Stomach smooth muscle (tissue), 2 donors: ENCODE measurements at regions not wholly inside any gene's neighbourhood (a gene's known extent, or its start where the extent isn't known, plus 50 kb on each side); places are given as distances from the start of the nearest gene placed in this dataset.
"Not testable (repeated sequence)": the region's sequence is repeated elsewhere in the genome, so short reads cannot be mapped to it uniquely, and the experiment has no call there.

ENCODE experiments used
- H3K27ac ChIP-seq: one replicate; pipeline ENCODE4 v1.7.0; 2013; ENCODE audit warnings: mild to moderate bottlenecking, low read length, inconsistent platforms
- H3K27me3 ChIP-seq, 2 donors: one replicate each; pipeline ENCODE4 v1.7.0; 2013; ENCODE audit warnings: low read length in 2 of 2; ENCODE audit not compliant: insufficient read depth in 2 of 2, control insufficient read depth in 1 of 2
- H3K36me3 ChIP-seq, 2 donors: one replicate each; pipeline ENCODE4 v1.7.0; 2013; ENCODE audit warnings: low read length in 2 of 2; ENCODE audit not compliant: control insufficient read depth in 2 of 2, insufficient read depth in 2 of 2
- H3K4me1 ChIP-seq: one replicate; pipeline ENCODE4 v1.7.0; 2013; ENCODE audit warnings: low read length; ENCODE audit not compliant: control insufficient read depth, insufficient read depth
- H3K4me3 ChIP-seq, 2 donors: one replicate each; pipeline ENCODE4 v1.7.0; 2013; ENCODE audit warnings: low read length in 2 of 2
- H3K9ac ChIP-seq, 2 donors: one replicate each; pipeline ENCODE4 v1.7.0; 2013; ENCODE audit warnings: low read length in 2 of 2, mild to moderate bottlenecking in 1 of 2
- H3K9me3 ChIP-seq, 2 donors: one replicate each; pipeline ENCODE4 v1.7.0; 2013; ENCODE audit warnings: low read length in 2 of 2; ENCODE audit not compliant: control insufficient read depth in 2 of 2
- donor health status: healthy.
- donor health status: Pancreatic carcinoma.

DNA sequence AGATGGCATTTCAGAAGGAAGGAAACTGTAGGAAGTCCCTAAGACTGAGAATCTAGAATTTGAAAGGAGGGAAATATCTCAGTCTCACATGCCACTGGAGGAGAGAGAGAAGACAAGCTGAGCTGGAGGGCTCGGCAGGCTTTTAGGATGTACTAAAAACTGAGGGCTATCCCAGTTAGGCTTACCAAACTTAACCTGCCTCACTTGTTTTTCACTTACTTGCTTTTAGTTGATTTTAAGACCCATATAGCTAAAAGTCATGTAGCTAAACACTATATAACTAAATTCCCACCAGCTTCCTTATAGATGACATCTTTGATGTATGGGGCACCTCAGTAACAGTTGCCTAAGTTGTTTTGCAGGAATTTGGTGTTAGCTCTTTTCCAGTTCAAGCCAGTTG is 288.0 kb downstream of the DOK5 start:
- Histone ChIP-seq H3K9ac (no peak overlapping the region), H3K4me1 (no peaks in the 10 kb centered on the region), H3K9me3 (no peaks in the 10 kb centered on the region), H3K27me3 (no peaks in the 10 kb centered on the region), H3K36me3 (no peaks in the 10 kb centered on the region), H3K27ac (no peak overlapping the region), H3K4me3 (no peak overlapping the region)

DNA sequence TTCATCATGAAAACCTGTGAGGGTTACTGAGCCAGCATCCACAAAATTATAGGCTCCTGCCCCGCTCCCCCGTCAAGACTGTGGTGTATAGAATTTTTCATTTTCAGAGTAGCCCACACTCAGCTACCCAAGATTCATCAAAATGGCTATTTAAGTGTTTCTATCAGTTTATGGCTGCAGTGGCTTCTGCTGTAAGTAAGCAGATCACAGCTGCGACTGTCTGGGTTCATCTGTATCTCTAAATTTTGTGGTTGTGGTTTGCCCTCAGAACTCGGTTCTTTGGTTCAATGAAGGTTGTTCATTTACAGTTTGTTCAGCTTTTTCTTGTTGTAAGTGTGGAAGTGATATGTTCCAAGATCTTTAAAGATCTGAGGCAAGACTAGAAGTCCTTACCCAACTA is 284.2 kb downstream of the DOK5 start:
- no peak overlapping the region for H3K9ac ChIP-seq
- H3K9me3 ChIP-seq: no peaks in the 10 kb centered on the region
- no peaks in the 10 kb centered on the region for H3K27me3 ChIP-seq
- no peaks in the 10 kb centered on the region for H3K36me3 ChIP-seq
- no peaks in the 10 kb centered on the region for H3K4me1 ChIP-seq
- H3K4me3 ChIP-seq: no peak overlapping the region
- H3K27ac ChIP-seq: no peak overlapping the region

DNA sequence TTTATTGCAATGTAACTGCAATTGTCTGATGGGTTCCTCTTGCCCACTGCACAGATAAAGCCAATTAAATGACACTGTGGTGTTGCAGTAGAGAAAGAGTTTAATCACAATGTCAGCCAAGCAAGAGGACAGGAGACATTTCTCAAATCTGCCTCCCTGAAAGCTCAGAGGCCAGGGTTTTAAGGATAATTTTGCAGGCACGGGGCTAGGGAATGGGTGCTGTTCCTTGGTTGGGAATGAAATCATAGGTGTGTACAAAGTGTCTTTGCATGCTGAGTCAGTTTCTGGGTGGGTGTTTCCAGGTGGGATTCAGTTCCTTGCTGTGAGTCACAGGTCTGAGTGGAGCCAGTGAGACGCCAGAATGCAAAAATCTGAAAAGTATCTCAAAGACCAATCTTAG is 271.4 kb downstream of the DOK5 start:
- Histone ChIP-seq H3K36me3 (no peaks in the 10 kb centered on the region), H3K4me1 (no peaks in the 10 kb centered on the region), H3K27me3 (no peaks in the 10 kb centered on the region), H3K9ac (no peak overlapping the region), H3K9me3 (peaks cover 0 to 4% of the 10 kb centered on the region in 2 donors), H3K27ac (no peak overlapping the region), H3K4me3 (no peak overlapping the region)

DNA sequence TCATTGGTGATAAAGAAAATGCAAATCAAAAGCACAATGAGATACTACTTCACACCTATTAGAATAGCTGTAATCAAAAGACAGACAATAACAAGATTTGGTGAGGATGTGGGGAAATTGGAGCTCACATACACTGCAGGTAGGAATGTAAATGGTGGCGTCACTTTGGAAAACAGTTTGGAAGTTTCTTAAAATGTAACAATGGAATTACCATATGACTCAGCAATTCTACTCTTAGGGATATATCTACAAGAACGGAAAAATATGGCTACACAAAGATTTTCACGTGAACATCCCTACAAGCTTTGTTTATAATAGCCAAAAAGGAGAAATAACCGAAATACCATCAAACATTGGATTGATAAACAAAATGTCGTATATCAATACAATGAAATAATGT is 270.4 kb downstream of the DOK5 start:
- Histone ChIP-seq H3K4me1 (no peaks in the 10 kb centered on the region), H3K27ac (no peak overlapping the region), H3K4me3 (no peak overlapping the region), H3K27me3 (no peaks in the 10 kb centered on the region), H3K9ac (no peak overlapping the region), H3K9me3 (peaks cover 0 to 4% of the 10 kb centered on the region in 2 donors), H3K36me3 (no peaks in the 10 kb centered on the region)

DNA sequence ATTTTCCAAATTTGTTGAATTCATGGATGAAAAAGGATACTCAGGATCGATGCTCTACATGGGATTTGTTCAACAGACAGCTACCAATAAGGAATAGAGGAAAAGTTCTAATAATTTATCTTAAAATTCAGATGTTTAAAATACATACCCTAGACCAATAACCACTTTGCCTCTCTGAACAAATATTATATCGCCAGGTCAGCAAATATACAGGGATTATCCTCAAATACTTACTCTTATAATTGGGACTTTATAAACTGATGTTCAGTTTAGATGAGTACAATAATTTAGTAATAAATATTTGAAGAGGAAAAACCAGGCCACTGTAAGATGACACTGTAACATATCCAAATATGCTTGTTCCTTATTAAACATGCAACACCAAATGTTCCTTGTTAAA is 268.7 kb downstream of the DOK5 start:
- no peaks in the 10 kb centered on the region for H3K36me3 ChIP-seq
- no peaks in the 10 kb centered on the region for H3K27me3 ChIP-seq
- H3K27ac ChIP-seq: no peak overlapping the region
- no peaks in the 10 kb centered on the region for H3K4me1 ChIP-seq
- no peak overlapping the region for H3K4me3 ChIP-seq
- H3K9me3 ChIP-seq: peaks cover 0 to 4% of the 10 kb centered on the region in 2 donors
- H3K9ac ChIP-seq: no peak overlapping the region

DNA sequence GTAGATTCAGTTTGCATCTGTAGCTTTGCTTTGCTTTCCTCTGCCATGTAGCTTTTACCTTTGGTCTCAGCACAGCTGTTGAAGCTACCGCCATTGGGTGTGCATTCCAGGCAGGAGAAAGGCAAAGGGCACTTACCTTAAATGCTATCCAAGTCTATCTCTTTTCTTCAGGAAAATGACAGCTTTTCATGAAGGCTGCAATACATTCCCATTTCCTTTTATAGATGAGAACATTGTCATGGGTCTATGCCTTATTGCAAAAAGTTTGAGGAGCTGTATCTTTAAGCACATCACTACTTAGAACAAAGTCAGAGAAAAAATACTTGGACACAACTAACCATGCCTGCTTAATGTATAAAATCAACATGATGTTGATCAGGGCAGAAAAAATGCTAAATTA is 266.8 kb downstream of the DOK5 start:
- Histone ChIP-seq H3K4me1 (no peaks in the 10 kb centered on the region), H3K4me3 (no peak overlapping the region)

DNA sequence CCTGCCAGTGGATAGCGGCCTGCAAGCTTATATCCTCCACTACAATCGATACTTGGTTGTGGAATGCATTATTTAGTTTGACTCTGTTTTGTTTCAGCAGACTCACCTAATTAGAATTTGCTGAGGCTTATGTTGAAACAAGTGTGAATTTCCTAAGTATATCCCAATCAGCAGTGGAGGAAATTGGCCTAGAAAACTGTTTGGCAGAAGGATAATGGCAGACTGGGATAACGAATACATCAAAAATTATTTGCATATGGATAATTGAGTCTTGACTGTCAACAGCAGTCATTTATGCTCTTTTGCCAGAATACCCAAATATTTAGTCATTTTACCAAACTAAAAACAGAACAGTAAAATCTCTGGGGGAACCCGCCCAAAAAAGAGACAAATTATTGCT is 261.0 kb downstream of the DOK5 start:
- no peaks in the 10 kb centered on the region for H3K27me3 ChIP-seq
- H3K4me1 ChIP-seq: no peaks in the 10 kb centered on the region
- H3K4me3 ChIP-seq: no peak overlapping the region
- H3K27ac ChIP-seq: no peak overlapping the region
- no peaks in the 10 kb centered on the region for H3K36me3 ChIP-seq
- H3K9me3 ChIP-seq: no peaks in the 10 kb centered on the region
- no peak overlapping the region for H3K9ac ChIP-seq

More for the DNA sequence above, 266.8 kb downstream of the DOK5 start:
- H3K27ac ChIP-seq: no peak overlapping the region
- H3K27me3 ChIP-seq: no peaks in the 10 kb centered on the region
- H3K9me3 ChIP-seq: no peaks in the 10 kb centered on the region
- no peak overlapping the region for H3K9ac ChIP-seq
- H3K36me3 ChIP-seq: no peaks in the 10 kb centered on the region

DNA sequence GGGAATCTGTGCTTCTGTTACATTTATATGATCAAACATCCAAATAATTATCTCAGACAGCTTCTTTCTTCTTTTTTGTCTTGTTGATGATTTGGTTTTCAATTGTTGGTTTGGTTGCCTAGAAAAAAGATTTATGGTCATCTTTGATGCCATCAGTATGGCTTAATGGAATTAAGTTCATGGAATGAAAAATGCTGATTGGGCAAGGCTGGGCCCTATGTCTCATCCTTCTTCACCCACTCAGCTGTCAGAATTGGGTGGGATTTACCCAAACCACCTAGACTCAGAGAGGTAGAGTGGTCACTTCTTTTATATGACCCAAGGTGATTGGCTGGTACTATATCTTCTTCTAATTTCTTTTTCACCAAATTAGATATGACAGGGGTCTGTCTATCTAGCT is 258.3 kb downstream of the DOK5 start:
- Histone ChIP-seq H3K4me1 (no peaks in the 10 kb centered on the region), H3K27me3 (no peaks in the 10 kb centered on the region), H3K9me3 (no peaks in the 10 kb centered on the region), H3K4me3 (no peak overlapping the region), H3K36me3 (no peaks in the 10 kb centered on the region), H3K9ac (no peak overlapping the region), H3K27ac (no peak overlapping the region)

DNA sequence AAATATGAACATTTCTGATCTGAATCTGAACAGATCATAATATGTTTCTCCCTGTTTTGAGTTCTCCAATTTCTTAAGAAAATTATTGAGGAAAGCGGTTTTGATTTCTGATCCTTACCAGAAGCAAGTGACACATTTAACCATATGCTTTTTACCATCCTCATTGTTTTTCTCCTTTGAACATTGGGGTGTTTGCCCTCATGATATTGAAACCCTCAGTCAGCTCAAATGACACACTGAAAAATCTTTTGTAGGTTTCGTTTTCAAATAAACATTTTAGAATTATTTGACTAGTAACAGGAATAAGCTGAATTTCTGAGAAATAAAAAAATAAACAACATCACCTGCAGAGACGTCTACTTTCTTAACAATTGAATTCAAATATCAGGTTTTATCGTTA is 252.1 kb downstream of the DOK5 start:
- no peak overlapping the region for H3K4me3 ChIP-seq
- no peaks in the 10 kb centered on the region for H3K9me3 ChIP-seq

DNA sequence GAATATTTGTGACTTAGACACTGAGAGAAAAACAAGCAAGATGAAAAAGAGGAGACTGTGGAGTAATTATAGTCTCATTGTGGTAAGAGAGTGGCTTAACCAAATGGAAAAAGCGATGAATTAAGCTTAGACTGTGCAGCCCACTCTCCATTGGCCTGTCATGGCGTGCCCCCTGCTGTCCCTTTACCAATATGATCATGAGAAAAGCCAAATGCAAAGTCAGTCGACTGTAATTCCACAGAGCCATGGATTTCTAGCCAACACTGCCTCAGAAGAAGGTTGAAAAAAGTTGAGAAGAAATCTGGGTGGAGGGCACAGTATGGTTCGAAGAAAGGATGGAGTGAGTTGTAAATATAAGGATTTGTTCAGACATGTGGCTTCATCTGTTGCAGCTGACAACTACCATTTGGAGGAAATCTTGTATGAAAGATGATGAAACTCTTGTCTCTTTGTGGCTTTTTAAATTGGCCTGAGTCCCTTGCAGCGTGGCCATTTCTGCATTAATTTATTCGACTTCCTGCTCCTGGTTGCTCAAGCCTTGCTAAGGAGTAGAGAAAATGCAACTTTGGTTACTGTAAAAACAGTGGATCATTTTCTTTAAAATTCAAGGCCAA is 251.4 kb downstream of the DOK5 start:
- no peak overlapping the region for H3K27ac ChIP-seq
- no peaks in the 10 kb centered on the region for H3K36me3 ChIP-seq
- no peaks in the 10 kb centered on the region for H3K4me1 ChIP-seq
- no peak overlapping the region for H3K4me3 ChIP-seq
- H3K9ac ChIP-seq: no peak overlapping the region
- H3K9me3 ChIP-seq: no peaks in the 10 kb centered on the region
- no peaks in the 10 kb centered on the region for H3K27me3 ChIP-seq

More for the DNA sequence above, 252.1 kb downstream of the DOK5 start:
- Histone ChIP-seq H3K36me3 (no peaks in the 10 kb centered on the region), H3K27ac (no peak overlapping the region), H3K9ac (no peak overlapping the region), H3K27me3 (no peaks in the 10 kb centered on the region), H3K4me1 (no peaks in the 10 kb centered on the region)

DNA sequence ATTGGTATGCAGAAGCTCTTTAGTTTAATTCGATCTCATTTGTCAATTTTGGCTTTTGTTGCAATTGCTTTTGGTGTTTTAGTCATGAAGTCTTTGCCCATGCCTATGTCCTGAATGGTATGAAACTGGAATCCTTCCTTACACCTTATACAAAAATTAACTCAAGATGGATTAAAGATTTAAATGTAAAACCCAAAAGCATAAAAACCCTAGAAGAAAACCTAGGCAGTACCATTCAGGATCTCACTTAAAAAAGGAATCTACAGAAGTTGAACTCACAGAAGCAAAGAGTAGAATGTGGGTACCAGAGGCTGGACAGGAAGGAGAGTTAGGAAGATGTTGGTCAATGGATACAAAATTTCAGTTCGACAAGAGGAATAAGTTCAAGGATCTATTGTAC is 249.9 kb downstream of the DOK5 start:
- not testable (repeated sequence) for H3K4me1 ChIP-seq, H3K4me3 ChIP-seq, H3K9me3 ChIP-seq, H3K27me3 ChIP-seq, H3K36me3 ChIP-seq, H3K9ac ChIP-seq, H3K27ac ChIP-seq
